HCT116 (cell line): ENCODE measurements at regions not wholly inside any gene's neighbourhood (a gene's known extent, or its start where the extent isn't known, plus 50 kb on each side); places are given as distances from the start of the nearest gene placed in this dataset.

Experiments used
- ATAC-seq: fragments of 200-7000 bp; cut with Tn5 transposase; 2 replicates; pipeline ENCODE4 v1.9.1; 2020; ENCODE audit warnings: mild to moderate bottlenecking, moderate library complexity
- BruUV-seq: library from RNA; stranded (reverse); fragments of 400-500 nt; replicated peaks from 2 replicates; lab custom pipeline; 2021; lab: Mats Ljungman, UMichigan
- CTCF ChIA-PET: fragments of 300-600 bp; sonication (Branson Sonifier 250); formaldehyde crosslinking; loops from one replicate; lab custom pipeline; 2021; ENCODE audit warnings: antibody characterized with exemption; lab: Charles Lee
- POLR2A ChIA-PET: fragments of 300-600, 350-600 bp; sonication (Branson Sonifier 250); formaldehyde crosslinking; loops from one replicate; lab custom pipeline; 2021; ENCODE audit warnings: antibody characterized with exemption; lab: Charles Lee
- RAD21 ChIA-PET, 2 experiments: fragments of 300-600 bp; sonication (Branson Sonifier 250); formaldehyde crosslinking; loops; one replicate each; lab custom pipeline; 2023; ENCODE audit warnings: low total read pairs in 2 of 2; ENCODE audit not compliant: uncharacterized antibody in 2 of 2, unreplicated experiment in 2 of 2, low non-redundant PET in 1 of 2; lab: Charles Lee
- DNase-seq: peaks from one replicate; pipeline ENCODE4 v3.0.0-alpha.2; 2010; ENCODE audit warnings: low read depth, low spot score
- H2AFZ ChIP-seq: fragments of 200-600 bp; shearing (Covaris generic), sonication (generic); 2 replicates; pipeline ENCODE4 v1.6.1; 2017; ENCODE audit warnings: low read depth, mixed run types, mixed read lengths, antibody characterized with exemption, low read length; ENCODE audit not compliant: poor library complexity, severe bottlenecking
- H3K27ac ChIP-seq: 2 replicates; pipeline ENCODE4 v1.5.1; 2012; ENCODE audit warnings: low read depth, low read length
- H3K27me3 ChIP-seq: fragments of 200-600 bp; sonication (generic); 2 replicates; pipeline ENCODE4 v1.6.1; 2016; ENCODE audit warnings: mixed run types, low read length, mixed read lengths; ENCODE audit not compliant: insufficient read depth
- H3K36me3 ChIP-seq, 2 experiments: fragments of 200-500 bp in 1 of 2; fragments of 200-600 bp in 1 of 2; sonication (Bioruptor generic) in 1 of 2; sonication (generic) in 1 of 2; 2 replicates each; pipeline versions ENCODE4 v1.5.1 to v1.6.1; 2014 to 2016; ENCODE audit warnings: low read length in 2 of 2, inconsistent platforms in 1 of 2, mixed read lengths in 1 of 2, mixed run types in 1 of 2; ENCODE audit not compliant: insufficient read depth in 2 of 2, control insufficient read depth in 1 of 2
- H3K4me1 ChIP-seq, 2 experiments: fragments of 200-600 bp in 1 of 2; sonication (generic) in 1 of 2; 2 replicates each; pipeline versions ENCODE4 v1.5.1 to v1.6.1; 2012 to 2017; ENCODE audit warnings: low read length in 2 of 2, inconsistent platforms in 1 of 2, mild to moderate bottlenecking in 1 of 2, mixed read lengths in 1 of 2, mixed run types in 1 of 2, moderate library complexity in 1 of 2; ENCODE audit not compliant: insufficient read depth in 2 of 2, control insufficient read depth in 1 of 2
- H3K4me2 ChIP-seq: fragments of 200-600 bp; sonication (generic); 2 replicates; pipeline ENCODE4 v1.6.1; 2017; ENCODE audit warnings: mixed run types, low read length, mixed read lengths
- H3K4me3 ChIP-seq, 2 experiments: fragments of 200-600 bp in 1 of 2; sonication (generic) in 1 of 2; replicated peaks in 1 of 2; 2 replicates each; pipeline ENCODE4 v1.5.1; 2011 to 2016; ENCODE audit warnings: low read length in 2 of 2, control low read depth in 1 of 2, low read depth in 1 of 2, mild to moderate bottlenecking in 1 of 2, mixed read lengths in 1 of 2, mixed run types in 1 of 2
- H3K79me2 ChIP-seq: fragments of 200-600 bp; sonication (generic); 2 replicates; pipeline ENCODE4 v1.6.1; 2017; ENCODE audit warnings: mild to moderate bottlenecking, mixed run types, low read length, moderate library complexity, mixed read lengths; ENCODE audit not compliant: insufficient read depth
- H3K9ac ChIP-seq: fragments of 200-600 bp; sonication (generic); 2 replicates; pipeline ENCODE4 v1.6.1; 2016; ENCODE audit warnings: low read length, mixed read lengths
- H3K9me2 ChIP-seq: fragments of 200-600 bp; sonication (generic), shearing (Covaris generic); 2 replicates; pipeline ENCODE4 v1.6.1; 2017; ENCODE audit warnings: mixed run types, mild to moderate bottlenecking, moderate library complexity; ENCODE audit not compliant: insufficient read depth
- H3K9me3 ChIP-seq, 2 experiments: fragments of 200-500 bp in 1 of 2; fragments of 200-600 bp in 1 of 2; sonication (Bioruptor generic) in 1 of 2; sonication (generic) in 1 of 2; 2 replicates each; pipeline ENCODE4 v1.6.1; 2014 to 2017; ENCODE audit warnings: low read length in 2 of 2, mixed read lengths in 2 of 2, inconsistent platforms in 1 of 2, low read depth in 1 of 2, mild to moderate bottlenecking in 1 of 2, mixed run types in 1 of 2, moderate library complexity in 1 of 2; ENCODE audit not compliant: control insufficient read depth in 1 of 2, insufficient read depth in 1 of 2
- H4K20me1 ChIP-seq: fragments of 200-600 bp; sonication (generic), shearing (Covaris generic); 2 replicates; pipeline ENCODE4 v1.6.1; 2017; ENCODE audit warnings: mixed run types, mild to moderate bottlenecking, moderate library complexity; ENCODE audit not compliant: insufficient read depth
- CBX3 ChIP-seq: IDR thresholded peaks from 2 replicates; pipeline ENCODE4 v1.6.1; 2012; ENCODE audit warnings: low read depth
- CEBPB ChIP-seq: IDR thresholded peaks from 2 replicates; pipeline ENCODE4 v1.6.1; 2012; ENCODE audit warnings: low read depth
- EGR1 ChIP-seq: IDR thresholded peaks from 2 replicates; pipeline ENCODE4 v1.6.1; 2012; ENCODE audit warnings: low read depth
- EZH2 ChIP-seq: fragments of 200-600 bp; sonication (generic); IDR thresholded peaks from 2 replicates; pipeline ENCODE4 v1.6.1; 2017; ENCODE audit warnings: antibody characterized with exemption, mixed run types
- POLR2A ChIP-seq: IDR thresholded peaks from 2 replicates; pipeline ENCODE4 v1.7.0; 2011; ENCODE audit warnings: borderline replicate concordance; ENCODE audit not compliant: insufficient read depth, insufficient read length; ENCODE audit errors: extremely low read depth
- POLR2AphosphoS5 ChIP-seq: IDR thresholded peaks from 2 replicates; pipeline ENCODE4 v1.6.1; 2011; ENCODE audit warnings: mild to moderate bottlenecking, low read depth, low read length, moderate library complexity
- RAD21 ChIP-seq: IDR thresholded peaks from 2 replicates; pipeline ENCODE4 v1.6.1; 2012; ENCODE audit warnings: low read depth, mild to moderate bottlenecking
- TCF7L2 ChIP-seq: IDR thresholded peaks from 2 replicates; pipeline ENCODE4 v1.7.0; 2011; ENCODE audit warnings: borderline replicate concordance, inconsistent platforms; ENCODE audit not compliant: insufficient read depth, insufficient read length; ENCODE audit errors: extremely low read depth
- YY1 ChIP-seq: IDR thresholded peaks from 2 replicates; pipeline ENCODE4 v1.6.1; 2011; ENCODE audit warnings: low read length, low read depth, moderate library complexity, mild to moderate bottlenecking; ENCODE audit not compliant: insufficient replicate concordance; ENCODE audit errors: extremely low read depth
- ZNF274 ChIP-seq: fragments of 200-500 bp; sonication (Bioruptor generic); IDR thresholded peaks from 2 replicates; pipeline ENCODE4 v1.6.1; 2014; ENCODE audit warnings: mild to moderate bottlenecking, low read depth, low read length, inconsistent platforms
- intact Hi-C: fragments of 100-400 bp; cut with micrococcal nuclease; formaldehyde crosslinking; loops from 2 replicates; pipeline ENCODE4 v1.10.0; 2022
- TF ChIP-seq, protein P1 (sequence below), 3 experiments: fragments of 200-600 bp in 1 of 3; sonication (generic) in 1 of 3; IDR thresholded peaks in 2 of 3; conservative IDR thresholded peaks in 1 of 3; 2 replicates each; pipeline ENCODE4 v1.5.1; 2012 to 2017; ENCODE audit warnings: low read depth in 2 of 3, low read length in 2 of 3, antibody characterized with exemption in 1 of 3, borderline replicate concordance in 1 of 3, control low read depth in 1 of 3, mild to moderate bottlenecking in 1 of 3, mixed read lengths in 1 of 3, mixed run types in 1 of 3, moderate library complexity in 1 of 3; ENCODE audit not compliant: insufficient read depth in 1 of 3
- TF ChIP-seq, protein P2 (sequence below): IDR thresholded peaks from 2 replicates; pipeline ENCODE4 v1.6.1; 2012
- TF ChIP-seq, protein P3 (sequence below): IDR thresholded peaks from 2 replicates; pipeline ENCODE4 v1.6.1; 2012
- TF ChIP-seq, protein P4 (sequence below): IDR thresholded peaks from 2 replicates; pipeline ENCODE4 v1.6.1; 2011; ENCODE audit warnings: mild to moderate bottlenecking, low read length, moderate library complexity; ENCODE audit not compliant: insufficient replicate concordance; ENCODE audit errors: extremely low read depth

DNA sequence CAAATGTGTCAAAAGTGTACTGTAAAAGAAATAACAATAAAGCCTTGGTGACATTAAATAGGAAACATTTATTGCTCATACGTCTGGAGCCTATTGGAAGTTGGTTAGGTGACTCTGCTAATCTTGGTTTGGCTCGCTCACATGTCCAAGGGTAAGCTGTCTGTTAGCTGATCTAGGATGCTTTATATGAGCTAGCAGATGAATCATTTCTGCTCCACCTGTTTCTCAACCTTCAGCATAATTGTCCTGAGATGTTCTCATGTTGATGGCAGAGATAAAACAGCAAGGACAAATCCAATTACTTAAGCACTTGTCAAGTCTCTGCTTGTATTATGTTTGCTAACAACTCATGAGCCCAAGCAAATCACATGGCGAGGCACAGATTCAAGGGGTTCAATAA is 56.0 kb upstream of the CD53 start:
- ATAC-seq: no peak
- no peaks in the 10 kb centered on the region for H3K9me2 ChIP-seq
- CTCF ChIA-PET: interaction anchor here (1.0 to 1.2 kb wide), 2 partner anchors 13 to 193 kb away, joined by 3 to 5 read pairs; no protein-coding TSS in a partner anchor
- RAD21 ChIA-PET: no interaction called here
- POLR2A ChIA-PET: no interaction called here
- H3K36me3 ChIP-seq: no peaks in the 10 kb centered on the region
- peaks cover 41% of the 10 kb centered on the region for H3K27me3 ChIP-seq
- TF ChIP-seq RAD21 (no peak), CEBPB (no peak), POLR2A (no peak), EGR1 (no peak), YY1 (no peak), ZNF274 (no peak), POLR2AphosphoS5 (no peak), TCF7L2 (no peak), CBX3 (no peak), EZH2 (no peak)
- TF ChIP-seq, protein P1, sequence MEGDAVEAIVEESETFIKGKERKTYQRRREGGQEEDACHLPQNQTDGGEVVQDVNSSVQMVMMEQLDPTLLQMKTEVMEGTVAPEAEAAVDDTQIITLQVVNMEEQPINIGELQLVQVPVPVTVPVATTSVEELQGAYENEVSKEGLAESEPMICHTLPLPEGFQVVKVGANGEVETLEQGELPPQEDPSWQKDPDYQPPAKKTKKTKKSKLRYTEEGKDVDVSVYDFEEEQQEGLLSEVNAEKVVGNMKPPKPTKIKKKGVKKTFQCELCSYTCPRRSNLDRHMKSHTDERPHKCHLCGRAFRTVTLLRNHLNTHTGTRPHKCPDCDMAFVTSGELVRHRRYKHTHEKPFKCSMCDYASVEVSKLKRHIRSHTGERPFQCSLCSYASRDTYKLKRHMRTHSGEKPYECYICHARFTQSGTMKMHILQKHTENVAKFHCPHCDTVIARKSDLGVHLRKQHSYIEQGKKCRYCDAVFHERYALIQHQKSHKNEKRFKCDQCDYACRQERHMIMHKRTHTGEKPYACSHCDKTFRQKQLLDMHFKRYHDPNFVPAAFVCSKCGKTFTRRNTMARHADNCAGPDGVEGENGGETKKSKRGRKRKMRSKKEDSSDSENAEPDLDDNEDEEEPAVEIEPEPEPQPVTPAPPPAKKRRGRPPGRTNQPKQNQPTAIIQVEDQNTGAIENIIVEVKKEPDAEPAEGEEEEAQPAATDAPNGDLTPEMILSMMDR (IDR thresholded peaks at IDR 0.05 in 2 of 3, conservative IDR thresholded peaks at IDR 0.05 in 1 of 3; ENCODE audit: borderline replicate concordance in 1 of 3, insufficient read depth in 1 of 3, low read depth in 2 of 3, low read length in 2 of 3): no peak
- TF ChIP-seq, protein P2, sequence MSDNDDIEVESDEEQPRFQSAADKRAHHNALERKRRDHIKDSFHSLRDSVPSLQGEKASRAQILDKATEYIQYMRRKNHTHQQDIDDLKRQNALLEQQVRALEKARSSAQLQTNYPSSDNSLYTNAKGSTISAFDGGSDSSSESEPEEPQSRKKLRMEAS: no peak
- TF ChIP-seq, protein P3, sequence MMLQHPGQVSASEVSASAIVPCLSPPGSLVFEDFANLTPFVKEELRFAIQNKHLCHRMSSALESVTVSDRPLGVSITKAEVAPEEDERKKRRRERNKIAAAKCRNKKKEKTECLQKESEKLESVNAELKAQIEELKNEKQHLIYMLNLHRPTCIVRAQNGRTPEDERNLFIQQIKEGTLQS: no peak
- TF ChIP-seq, protein P4, sequence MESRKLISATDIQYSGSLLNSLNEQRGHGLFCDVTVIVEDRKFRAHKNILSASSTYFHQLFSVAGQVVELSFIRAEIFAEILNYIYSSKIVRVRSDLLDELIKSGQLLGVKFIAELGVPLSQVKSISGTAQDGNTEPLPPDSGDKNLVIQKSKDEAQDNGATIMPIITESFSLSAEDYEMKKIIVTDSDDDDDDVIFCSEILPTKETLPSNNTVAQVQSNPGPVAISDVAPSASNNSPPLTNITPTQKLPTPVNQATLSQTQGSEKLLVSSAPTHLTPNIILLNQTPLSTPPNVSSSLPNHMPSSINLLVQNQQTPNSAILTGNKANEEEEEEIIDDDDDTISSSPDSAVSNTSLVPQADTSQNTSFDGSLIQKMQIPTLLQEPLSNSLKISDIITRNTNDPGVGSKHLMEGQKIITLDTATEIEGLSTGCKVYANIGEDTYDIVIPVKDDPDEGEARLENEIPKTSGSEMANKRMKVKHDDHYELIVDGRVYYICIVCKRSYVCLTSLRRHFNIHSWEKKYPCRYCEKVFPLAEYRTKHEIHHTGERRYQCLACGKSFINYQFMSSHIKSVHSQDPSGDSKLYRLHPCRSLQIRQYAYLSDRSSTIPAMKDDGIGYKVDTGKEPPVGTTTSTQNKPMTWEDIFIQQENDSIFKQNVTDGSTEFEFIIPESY: no peak
- intact Hi-C loops: no loop called here
- no peak for DNase-seq
- no peak overlapping the region for H3K9ac ChIP-seq
- H3K4me1 ChIP-seq: no peaks in the 10 kb centered on the region
- no peaks in the 10 kb centered on the region for H4K20me1 ChIP-seq
- no peaks in the 10 kb centered on the region for H3K79me2 ChIP-seq
- H3K4me3 ChIP-seq: no peak overlapping the region
- H3K27ac ChIP-seq: no peak overlapping the region
- no peak overlapping the region for H2AFZ ChIP-seq
- no peaks in the 10 kb centered on the region for H3K9me3 ChIP-seq
- H3K4me2 ChIP-seq: no peak overlapping the region
- BruUV-seq: no TSS peak
